ENCODE measurements at regions not wholly inside any gene's neighbourhood (a gene's known extent, or its start where the extent isn't known, plus 50 kb on each side); places are given as distances from the start of the nearest gene placed in this dataset.

DNA sequence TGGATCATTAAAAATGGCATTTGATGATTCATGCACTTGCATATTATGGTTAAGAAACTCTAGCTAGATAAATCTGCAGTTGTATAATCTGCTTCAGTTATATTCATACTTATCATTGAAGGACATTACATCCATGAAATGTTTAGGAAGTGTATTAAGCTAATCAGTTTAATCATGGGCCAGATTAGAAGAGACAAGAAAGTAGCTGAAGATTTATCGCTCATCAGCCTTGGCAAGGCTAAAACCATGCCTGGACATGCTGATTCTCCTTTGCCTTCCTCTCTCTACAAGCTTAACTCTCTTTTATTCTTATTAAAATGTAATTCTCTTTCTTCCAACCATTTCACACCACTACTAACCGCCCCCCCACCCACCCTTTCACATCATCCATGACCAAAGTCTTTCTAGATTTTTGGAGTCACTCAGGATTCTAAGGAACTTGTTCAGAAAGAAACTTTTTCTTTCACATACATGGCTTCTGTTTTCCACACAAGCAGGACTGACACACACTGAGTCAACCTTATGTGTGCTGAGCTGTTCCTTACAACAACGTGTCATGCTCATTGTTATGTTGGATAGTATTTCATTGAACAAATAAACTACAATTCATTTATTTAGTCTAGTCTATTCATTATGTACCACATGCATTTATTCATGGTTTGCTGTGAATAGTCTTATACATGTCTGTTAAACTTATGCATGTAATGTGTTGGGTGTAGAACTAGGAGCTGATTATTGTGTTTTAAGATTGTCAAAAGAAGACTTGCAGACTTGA, 227.3 kb upstream of the SP8 start:
- Histone ChIP-seq H3K27ac (no peak overlapping the region), H2AFZ (replicated peaks) (no peak overlapping the region), H3K9ac (no peak overlapping the region), H3K79me2 (ENCODE audit: low read depth) (no peaks in the 10 kb centered on the region), H3K4me2 (no peak overlapping the region), H3K4me3 (no peak overlapping the region), H3K36me3 (no peaks in the 10 kb centered on the region), H3K4me1 (no peaks in the 10 kb centered on the region), H3K27me3 (no peaks in the 10 kb centered on the region), H3K9me3 (ENCODE audit: low read depth) (no peaks in the 10 kb centered on the region), H3F3A (ENCODE audit: low read depth) (no peaks in the 10 kb centered on the region), H4K20me1 (ENCODE audit: low read depth) (no peaks in the 10 kb centered on the region)
- H3K9me3 Mint-ChIP-seq: peaks cover 18% of the 10 kb centered on the region
- peaks cover 3% of the 10 kb centered on the region for H3K27me3 Mint-ChIP-seq (ENCODE audit: insufficient read depth, low read depth)
- no peaks in the 10 kb centered on the region for H3K4me1 Mint-ChIP-seq
- DNase-seq (ENCODE audit: low spot score): no peak
- H3K27ac Mint-ChIP-seq: no peak overlapping the region
- no peak for TF ChIP-seq EZH2 (IDR thresholded peaks at IDR 0.05)
- TF ChIP-seq, protein P1, sequence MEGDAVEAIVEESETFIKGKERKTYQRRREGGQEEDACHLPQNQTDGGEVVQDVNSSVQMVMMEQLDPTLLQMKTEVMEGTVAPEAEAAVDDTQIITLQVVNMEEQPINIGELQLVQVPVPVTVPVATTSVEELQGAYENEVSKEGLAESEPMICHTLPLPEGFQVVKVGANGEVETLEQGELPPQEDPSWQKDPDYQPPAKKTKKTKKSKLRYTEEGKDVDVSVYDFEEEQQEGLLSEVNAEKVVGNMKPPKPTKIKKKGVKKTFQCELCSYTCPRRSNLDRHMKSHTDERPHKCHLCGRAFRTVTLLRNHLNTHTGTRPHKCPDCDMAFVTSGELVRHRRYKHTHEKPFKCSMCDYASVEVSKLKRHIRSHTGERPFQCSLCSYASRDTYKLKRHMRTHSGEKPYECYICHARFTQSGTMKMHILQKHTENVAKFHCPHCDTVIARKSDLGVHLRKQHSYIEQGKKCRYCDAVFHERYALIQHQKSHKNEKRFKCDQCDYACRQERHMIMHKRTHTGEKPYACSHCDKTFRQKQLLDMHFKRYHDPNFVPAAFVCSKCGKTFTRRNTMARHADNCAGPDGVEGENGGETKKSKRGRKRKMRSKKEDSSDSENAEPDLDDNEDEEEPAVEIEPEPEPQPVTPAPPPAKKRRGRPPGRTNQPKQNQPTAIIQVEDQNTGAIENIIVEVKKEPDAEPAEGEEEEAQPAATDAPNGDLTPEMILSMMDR (IDR thresholded peaks at IDR 0.05): no peak
- no peak for TF ChIP-seq EZH2phosphoT487 (IDR thresholded peaks at IDR 0.05)
- H3K4me3 Mint-ChIP-seq: no peak overlapping the region
- no peaks in the 10 kb centered on the region for H3K36me3 Mint-ChIP-seq

DNA sequence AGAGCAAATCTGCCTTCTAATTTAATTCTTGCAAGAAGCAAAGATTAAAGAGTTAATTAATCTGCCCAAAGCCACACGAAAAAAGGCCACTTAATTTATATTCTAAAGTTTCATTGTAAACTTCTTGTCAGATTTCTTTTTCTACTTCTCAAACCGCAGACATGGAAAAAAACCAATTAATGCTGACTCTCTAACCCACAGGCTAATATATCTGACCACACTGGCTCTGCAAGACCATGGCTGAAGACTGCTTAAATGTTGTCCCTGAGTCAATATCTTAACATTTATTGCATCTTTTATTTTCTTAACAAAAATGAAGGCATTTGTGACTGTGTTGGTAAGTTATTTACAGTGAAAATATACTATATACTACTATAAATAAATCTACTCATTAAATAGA, 234.0 kb upstream of the SP8 start:
- no peaks in the 10 kb centered on the region for H3K27me3 ChIP-seq
- H3K27ac ChIP-seq: no peak overlapping the region
- H3K9me3 ChIP-seq (ENCODE audit: low read depth): no peaks in the 10 kb centered on the region
- H3K36me3 ChIP-seq: no peaks in the 10 kb centered on the region
- no peaks in the 10 kb centered on the region for H4K20me1 ChIP-seq (ENCODE audit: low read depth)
- H3K4me1 ChIP-seq: peaks cover 25% of the 10 kb centered on the region
- H3F3A ChIP-seq (ENCODE audit: low read depth): peaks cover 9% of the 10 kb centered on the region
- no peaks in the 10 kb centered on the region for H3K79me2 ChIP-seq (ENCODE audit: low read depth)
- H3K9ac ChIP-seq: no peak overlapping the region
- Mint-ChIP-seq H3K9me3 (peaks cover 9% of the 10 kb centered on the region), H3K36me3 (no peaks in the 10 kb centered on the region), H3K27ac (no peak overlapping the region), H3K4me3 (no peak overlapping the region), H3K4me1 (peaks cover 16% of the 10 kb centered on the region), H3K27me3 (ENCODE audit: insufficient read depth, low read depth) (peaks cover 18% of the 10 kb centered on the region)
- no peak overlapping the region for H2AFZ ChIP-seq (replicated peaks)
- no peak overlapping the region for H3K4me3 ChIP-seq
- DNase-seq (ENCODE audit: low spot score): no peak
- TF ChIP-seq EZH2phosphoT487 (IDR thresholded peaks at IDR 0.05) (no peak), EZH2 (IDR thresholded peaks at IDR 0.05) (no peak)
- TF ChIP-seq, protein P1 (IDR thresholded peaks at IDR 0.05): no peak
- no peak overlapping the region for H3K4me2 ChIP-seq

DNA sequence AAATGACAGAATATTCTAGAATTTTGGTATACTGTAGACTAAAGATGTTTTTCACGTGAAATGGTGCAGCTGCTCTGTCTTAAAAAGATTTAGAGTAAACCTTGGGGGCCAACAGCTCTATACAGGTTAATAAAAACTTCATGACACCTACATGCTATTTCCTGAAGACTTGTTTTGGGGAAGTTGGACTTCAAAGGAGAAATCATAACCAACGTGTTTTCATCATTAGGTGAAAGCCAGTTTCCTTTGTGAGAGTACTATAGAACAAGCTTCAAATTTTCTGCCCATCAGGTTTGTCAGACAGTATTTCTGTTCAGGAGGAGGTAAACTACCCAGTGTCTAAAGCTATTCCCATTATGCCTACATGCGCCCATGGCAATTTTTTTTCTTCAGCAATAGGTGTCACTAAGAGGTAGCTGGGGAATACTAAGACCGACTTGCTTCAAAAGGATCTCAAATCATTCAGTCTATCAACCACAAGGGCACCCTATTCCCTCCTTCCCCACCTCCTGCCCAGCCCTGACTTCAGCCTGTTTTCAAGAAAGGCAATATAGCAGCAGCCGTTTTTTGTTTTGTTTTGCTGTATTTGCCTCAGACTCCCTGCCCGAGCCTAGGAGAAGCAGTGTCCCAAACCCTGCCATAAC, 237.3 kb upstream of the SP8 start:
- Mint-ChIP-seq H3K9me3 (peaks cover 3% of the 10 kb centered on the region), H3K27me3 (ENCODE audit: insufficient read depth, low read depth) (peaks cover 28% of the 10 kb centered on the region)
- H3K36me3 ChIP-seq: no peaks in the 10 kb centered on the region

More for the DNA sequence above, 237.3 kb upstream of the SP8 start:
- no peaks in the 10 kb centered on the region for H4K20me1 ChIP-seq (ENCODE audit: low read depth)
- DNase-seq (ENCODE audit: low spot score): peak; percentile 18
- peak overlapping the region; percentile 60 for H2AFZ ChIP-seq (replicated peaks)
- Mint-ChIP-seq H3K4me3 (no peak overlapping the region), H3K27ac (no peak overlapping the region), H3K4me1 (peaks cover 38% of the 10 kb centered on the region), H3K36me3 (no peaks in the 10 kb centered on the region)
- H3K27me3 ChIP-seq: no peaks in the 10 kb centered on the region
- H3K4me2 ChIP-seq: peak overlapping the region; percentile 4
- peak overlapping the region; percentile 69 for H3K27ac ChIP-seq
- no peaks in the 10 kb centered on the region for H3K9me3 ChIP-seq (ENCODE audit: low read depth)
- peaks cover 37% of the 10 kb centered on the region for H3F3A ChIP-seq (ENCODE audit: low read depth)
- TF ChIP-seq, protein P1 (IDR thresholded peaks at IDR 0.05): no peak
- TF ChIP-seq EZH2phosphoT487 (IDR thresholded peaks at IDR 0.05) (no peak), EZH2 (IDR thresholded peaks at IDR 0.05) (no peak)
- H3K4me3 ChIP-seq: no peak overlapping the region
- no peak overlapping the region for H3K9ac ChIP-seq
- no peaks in the 10 kb centered on the region for H3K79me2 ChIP-seq (ENCODE audit: low read depth)
- H3K4me1 ChIP-seq: peaks cover 56% of the 10 kb centered on the region

Measured in neural progenitor cell (in vitro differentiated cells).